ENCODE measurements at regions not wholly inside any gene's neighbourhood (a gene's known extent, or its start where the extent isn't known, plus 50 kb on each side); places are given as distances from the start of the nearest gene placed in this dataset.

DNA sequence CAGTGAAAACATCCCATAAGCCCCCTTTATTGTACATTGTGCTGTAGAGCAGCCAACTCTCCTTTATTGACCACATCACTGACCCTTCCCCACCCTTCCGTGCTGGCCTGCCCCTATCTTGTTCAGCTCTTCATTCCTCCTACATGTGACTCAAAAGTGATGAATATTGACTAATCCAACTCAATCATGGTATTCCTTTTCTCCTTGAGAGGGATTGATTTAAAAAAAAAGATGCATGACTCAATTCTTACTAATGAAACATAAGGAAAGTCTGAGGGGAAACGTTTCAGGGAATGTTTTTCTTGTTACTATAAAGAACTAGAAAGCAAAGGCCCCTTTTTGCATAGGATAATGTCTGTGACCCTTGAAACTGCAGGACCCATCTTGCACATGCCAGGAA, 125.2 kb upstream of the SOX9 start:
- TF ChIP-seq, protein P1, sequence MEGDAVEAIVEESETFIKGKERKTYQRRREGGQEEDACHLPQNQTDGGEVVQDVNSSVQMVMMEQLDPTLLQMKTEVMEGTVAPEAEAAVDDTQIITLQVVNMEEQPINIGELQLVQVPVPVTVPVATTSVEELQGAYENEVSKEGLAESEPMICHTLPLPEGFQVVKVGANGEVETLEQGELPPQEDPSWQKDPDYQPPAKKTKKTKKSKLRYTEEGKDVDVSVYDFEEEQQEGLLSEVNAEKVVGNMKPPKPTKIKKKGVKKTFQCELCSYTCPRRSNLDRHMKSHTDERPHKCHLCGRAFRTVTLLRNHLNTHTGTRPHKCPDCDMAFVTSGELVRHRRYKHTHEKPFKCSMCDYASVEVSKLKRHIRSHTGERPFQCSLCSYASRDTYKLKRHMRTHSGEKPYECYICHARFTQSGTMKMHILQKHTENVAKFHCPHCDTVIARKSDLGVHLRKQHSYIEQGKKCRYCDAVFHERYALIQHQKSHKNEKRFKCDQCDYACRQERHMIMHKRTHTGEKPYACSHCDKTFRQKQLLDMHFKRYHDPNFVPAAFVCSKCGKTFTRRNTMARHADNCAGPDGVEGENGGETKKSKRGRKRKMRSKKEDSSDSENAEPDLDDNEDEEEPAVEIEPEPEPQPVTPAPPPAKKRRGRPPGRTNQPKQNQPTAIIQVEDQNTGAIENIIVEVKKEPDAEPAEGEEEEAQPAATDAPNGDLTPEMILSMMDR (IDR thresholded peaks at IDR 0.05; ENCODE audit: insufficient read depth, low read length), result no peak
- TF ChIP-seq POLR2AphosphoS5 (IDR thresholded peaks at IDR 0.05; ENCODE audit: low read depth) (no peak), SPI1 (IDR thresholded peaks at IDR 0.05; ENCODE audit: borderline replicate concordance, low read depth) (no peak), GABPA (IDR thresholded peaks at IDR 0.05; ENCODE audit: low read depth) (no peak)
- TF ChIP-seq, protein P2, sequence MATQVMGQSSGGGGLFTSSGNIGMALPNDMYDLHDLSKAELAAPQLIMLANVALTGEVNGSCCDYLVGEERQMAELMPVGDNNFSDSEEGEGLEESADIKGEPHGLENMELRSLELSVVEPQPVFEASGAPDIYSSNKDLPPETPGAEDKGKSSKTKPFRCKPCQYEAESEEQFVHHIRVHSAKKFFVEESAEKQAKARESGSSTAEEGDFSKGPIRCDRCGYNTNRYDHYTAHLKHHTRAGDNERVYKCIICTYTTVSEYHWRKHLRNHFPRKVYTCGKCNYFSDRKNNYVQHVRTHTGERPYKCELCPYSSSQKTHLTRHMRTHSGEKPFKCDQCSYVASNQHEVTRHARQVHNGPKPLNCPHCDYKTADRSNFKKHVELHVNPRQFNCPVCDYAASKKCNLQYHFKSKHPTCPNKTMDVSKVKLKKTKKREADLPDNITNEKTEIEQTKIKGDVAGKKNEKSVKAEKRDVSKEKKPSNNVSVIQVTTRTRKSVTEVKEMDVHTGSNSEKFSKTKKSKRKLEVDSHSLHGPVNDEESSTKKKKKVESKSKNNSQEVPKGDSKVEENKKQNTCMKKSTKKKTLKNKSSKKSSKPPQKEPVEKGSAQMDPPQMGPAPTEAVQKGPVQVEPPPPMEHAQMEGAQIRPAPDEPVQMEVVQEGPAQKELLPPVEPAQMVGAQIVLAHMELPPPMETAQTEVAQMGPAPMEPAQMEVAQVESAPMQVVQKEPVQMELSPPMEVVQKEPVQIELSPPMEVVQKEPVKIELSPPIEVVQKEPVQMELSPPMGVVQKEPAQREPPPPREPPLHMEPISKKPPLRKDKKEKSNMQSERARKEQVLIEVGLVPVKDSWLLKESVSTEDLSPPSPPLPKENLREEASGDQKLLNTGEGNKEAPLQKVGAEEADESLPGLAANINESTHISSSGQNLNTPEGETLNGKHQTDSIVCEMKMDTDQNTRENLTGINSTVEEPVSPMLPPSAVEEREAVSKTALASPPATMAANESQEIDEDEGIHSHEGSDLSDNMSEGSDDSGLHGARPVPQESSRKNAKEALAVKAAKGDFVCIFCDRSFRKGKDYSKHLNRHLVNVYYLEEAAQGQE (IDR thresholded peaks at IDR 0.05; ENCODE audit: insufficient replicate concordance, low read depth), result no peak

Measured in HL-60 (cell line).